Smooth muscle cell (in vitro differentiated cells): ENCODE measurements at regions not wholly inside any gene's neighbourhood (a gene's known extent, or its start where the extent isn't known, plus 50 kb on each side); places are given as distances from the start of the nearest gene placed in this dataset.

Experiments used
- DNase-seq: peaks from one replicate; lab custom pipeline; 2025; ENCODE audit not compliant: unreplicated experiment; lab: John Stamatoyannopoulos, UW
- H2AFZ ChIP-seq: fragments of 200-600 bp; sonication (generic); 2 replicates; pipeline ENCODE4 v1.6.0; 2016; ENCODE audit warnings: antibody characterized with exemption, low read depth, mild to moderate bottlenecking
- H3F3A ChIP-seq: fragments of 200-600 bp; sonication (generic); 2 replicates; pipeline ENCODE4 v1.6.0; 2017; ENCODE audit warnings: antibody characterized with exemption, low read depth
- H3K27ac ChIP-seq: fragments of 200-600 bp; sonication (generic); 2 replicates; pipeline ENCODE4 v1.5.1; 2016; ENCODE audit warnings: low read depth, mild to moderate bottlenecking
- H3K27me3 ChIP-seq: fragments of 200-600 bp; sonication (generic); 2 replicates; pipeline ENCODE4 v1.6.1; 2016; ENCODE audit warnings: low read depth, mild to moderate bottlenecking
- H3K36me3 ChIP-seq: fragments of 200-600 bp; sonication (generic); 2 replicates; pipeline ENCODE4 v1.5.1; 2016; ENCODE audit warnings: low read depth
- H3K4me1 ChIP-seq: fragments of 200-600 bp; sonication (generic); 2 replicates; pipeline ENCODE4 v1.5.1; 2016; ENCODE audit warnings: low read depth
- H3K4me2 ChIP-seq: fragments of 200-600 bp; sonication (generic); 2 replicates; pipeline ENCODE4 v1.6.0; 2016; ENCODE audit warnings: mild to moderate bottlenecking
- H3K4me3 ChIP-seq: fragments of 200-600 bp; sonication (generic); 2 replicates; pipeline ENCODE4 v1.5.1; 2016; ENCODE audit warnings: mild to moderate bottlenecking
- H3K79me2 ChIP-seq: fragments of 200-600 bp; sonication (generic); 2 replicates; pipeline ENCODE4 v1.6.0; 2016; ENCODE audit warnings: low read depth, mild to moderate bottlenecking
- H3K9ac ChIP-seq: fragments of 200-600 bp; sonication (generic); 2 replicates; pipeline ENCODE4 v1.6.0; 2016; ENCODE audit warnings: low read depth
- H3K9me3 ChIP-seq: fragments of 200-600 bp; sonication (generic); replicated peaks from 2 replicates; pipeline ENCODE4 v1.5.1; 2016; ENCODE audit warnings: low read depth
- H4K20me1 ChIP-seq: fragments of 200-600 bp; sonication (generic); 2 replicates; pipeline ENCODE4 v1.6.0; 2016; ENCODE audit warnings: low read depth
- WGBS: methylation state at CpG from one replicate; pipeline ENCODE4 v1.1.7; 2016; ENCODE audit warnings: low lambda C conversion rate; 5-methylcytosine and 5-hydroxymethylcytosine counted together
- TF ChIP-seq, protein P1 (sequence below): fragments of 200-600 bp; sonication (generic); IDR thresholded peaks from 2 replicates; pipeline ENCODE4 v1.5.1; 2017; ENCODE audit warnings: borderline replicate concordance, mild to moderate bottlenecking, antibody characterized with exemption; ENCODE audit not compliant: insufficient read depth, poor library complexity, severe bottlenecking

GRCh38 chr16:59090541-59090940 lies 356.4 kb upstream of the GOT2 start:
- Histone ChIP-seq H2AFZ (no peak overlapping the region), H3K4me2 (no peak overlapping the region), H3K4me1 (no peaks in the 10 kb centered on the region), H3K4me3 (no peak overlapping the region), H3K9ac (no peak overlapping the region), H3K27ac (no peak overlapping the region), H3K36me3 (no peaks in the 10 kb centered on the region), H3K27me3 (no peaks in the 10 kb centered on the region), H4K20me1 (no peaks in the 10 kb centered on the region), H3K9me3 (no peaks in the 10 kb centered on the region), H3F3A (no peaks in the 10 kb centered on the region), H3K79me2 (no peaks in the 10 kb centered on the region)
- 68% methylated on average over 1 of the region's 1 CpG for WGBS
- TF ChIP-seq, protein P1, sequence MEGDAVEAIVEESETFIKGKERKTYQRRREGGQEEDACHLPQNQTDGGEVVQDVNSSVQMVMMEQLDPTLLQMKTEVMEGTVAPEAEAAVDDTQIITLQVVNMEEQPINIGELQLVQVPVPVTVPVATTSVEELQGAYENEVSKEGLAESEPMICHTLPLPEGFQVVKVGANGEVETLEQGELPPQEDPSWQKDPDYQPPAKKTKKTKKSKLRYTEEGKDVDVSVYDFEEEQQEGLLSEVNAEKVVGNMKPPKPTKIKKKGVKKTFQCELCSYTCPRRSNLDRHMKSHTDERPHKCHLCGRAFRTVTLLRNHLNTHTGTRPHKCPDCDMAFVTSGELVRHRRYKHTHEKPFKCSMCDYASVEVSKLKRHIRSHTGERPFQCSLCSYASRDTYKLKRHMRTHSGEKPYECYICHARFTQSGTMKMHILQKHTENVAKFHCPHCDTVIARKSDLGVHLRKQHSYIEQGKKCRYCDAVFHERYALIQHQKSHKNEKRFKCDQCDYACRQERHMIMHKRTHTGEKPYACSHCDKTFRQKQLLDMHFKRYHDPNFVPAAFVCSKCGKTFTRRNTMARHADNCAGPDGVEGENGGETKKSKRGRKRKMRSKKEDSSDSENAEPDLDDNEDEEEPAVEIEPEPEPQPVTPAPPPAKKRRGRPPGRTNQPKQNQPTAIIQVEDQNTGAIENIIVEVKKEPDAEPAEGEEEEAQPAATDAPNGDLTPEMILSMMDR: no peak
- DNase-seq: no peak

GRCh38 chr16:59088431-59088830 lies 354.3 kb upstream of the GOT2 start:
- Histone ChIP-seq H3K79me2 (no peaks in the 10 kb centered on the region), H3K27me3 (no peaks in the 10 kb centered on the region), H3K4me2 (no peak overlapping the region), H3K4me1 (no peaks in the 10 kb centered on the region), H2AFZ (no peak overlapping the region), H3K27ac (no peak overlapping the region), H3K4me3 (no peak overlapping the region), H3F3A (no peaks in the 10 kb centered on the region), H3K36me3 (no peaks in the 10 kb centered on the region), H3K9ac (no peak overlapping the region), H3K9me3 (no peaks in the 10 kb centered on the region), H4K20me1 (no peaks in the 10 kb centered on the region)
- TF ChIP-seq, protein P1: no peak
- 92% methylated on average over 8 of the region's 8 CpGs for WGBS
- no peak for DNase-seq

DNA sequence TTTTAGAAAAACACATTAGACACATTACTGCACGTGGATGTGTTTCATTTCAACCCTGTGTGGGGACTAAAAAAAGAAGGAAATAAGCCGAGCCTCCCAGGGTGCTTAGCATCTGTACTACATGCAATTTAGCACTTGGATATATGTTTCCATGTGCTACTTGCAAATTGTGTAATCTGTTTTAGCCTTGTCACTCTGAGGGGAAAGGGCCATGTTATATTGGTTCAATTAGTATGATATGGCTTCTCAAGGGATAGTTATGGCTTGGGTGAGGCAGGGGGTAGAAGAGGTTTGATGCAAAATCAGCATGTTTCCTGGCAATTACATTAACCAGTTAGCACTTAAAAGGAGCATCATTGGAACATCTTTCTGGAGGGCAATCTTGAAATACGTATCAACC lies 353.5 kb upstream of the GOT2 start:
- Histone ChIP-seq H3K9ac (no peak overlapping the region), H2AFZ (no peak overlapping the region), H3K9me3 (no peaks in the 10 kb centered on the region), H3K79me2 (no peaks in the 10 kb centered on the region), H3K27me3 (no peaks in the 10 kb centered on the region), H3K4me1 (no peaks in the 10 kb centered on the region), H3K27ac (no peak overlapping the region), H3K36me3 (no peaks in the 10 kb centered on the region), H3K4me2 (no peak overlapping the region), H4K20me1 (no peaks in the 10 kb centered on the region), H3K4me3 (no peak overlapping the region), H3F3A (no peaks in the 10 kb centered on the region)
- no peak for DNase-seq
- TF ChIP-seq, protein P1: no peak
- 76% methylated on average over 3 of the region's 3 CpGs for WGBS

- DNase-seq: no peak
These were observed 333.1 kb upstream of the GOT2 start for GRCh38 chr16:59067205-59067604.

More at GRCh38 chr16:59067205-59067604, 333.1 kb upstream of the GOT2 start:
- no peaks in the 10 kb centered on the region for H3F3A ChIP-seq
- no peaks in the 10 kb centered on the region for H3K4me1 ChIP-seq
- no peak overlapping the region for H3K27ac ChIP-seq
- WGBS: 77% methylated on average over 1 of the region's 1 CpG
- no peaks in the 10 kb centered on the region for H3K79me2 ChIP-seq
- no peaks in the 10 kb centered on the region for H3K9me3 ChIP-seq
- no peak overlapping the region for H3K9ac ChIP-seq
- H3K4me2 ChIP-seq: no peak overlapping the region
- H3K36me3 ChIP-seq: no peaks in the 10 kb centered on the region
- no peaks in the 10 kb centered on the region for H4K20me1 ChIP-seq
- H3K27me3 ChIP-seq: no peaks in the 10 kb centered on the region
- TF ChIP-seq, protein P1: no peak
- no peak overlapping the region for H3K4me3 ChIP-seq
- no peak overlapping the region for H2AFZ ChIP-seq
